Ascending aorta (tissue), 2 donors: ENCODE measurements at regions not wholly inside any gene's neighbourhood (a gene's known extent, or its start where the extent isn't known, plus 50 kb on each side); places are given as distances from the start of the nearest gene placed in this dataset.

Experiments used
- DNase-seq, 2 donors: peaks; one replicate each; pipeline ENCODE4 v3.0.0-alpha.2; 2019; ENCODE audit warnings: low spot score in 2 of 2
- H3K27ac ChIP-seq, 2 donors: fragments of 200-600 bp; sonication (generic); one replicate each; pipeline ENCODE4 v1.5.1; 2016 to 2017; ENCODE audit warnings: mild to moderate bottlenecking in 1 of 2
- H3K27me3 ChIP-seq: fragments of 200-600 bp; sonication (generic); one replicate; pipeline ENCODE4 v1.5.1; 2017
- H3K36me3 ChIP-seq, 2 donors: fragments of 200-600 bp; sonication (generic); one replicate each; pipeline ENCODE4 v1.5.1; 2016
- H3K4me1 ChIP-seq, 2 donors: fragments of 200-600 bp; sonication (generic); one replicate each; pipeline ENCODE4 v1.5.1; 2016 to 2017; ENCODE audit warnings: mild to moderate bottlenecking in 1 of 2
- H3K4me3 ChIP-seq, 2 donors: fragments of 200-600 bp; sonication (generic); one replicate each; pipeline ENCODE4 v1.5.1; 2016 to 2017; ENCODE audit warnings: mild to moderate bottlenecking in 1 of 2
- H3K9me3 ChIP-seq, 2 donors: fragments of 200-600 bp; sonication (generic); one replicate each; pipeline ENCODE4 v1.5.1; 2016
- intact Hi-C: fragments of 100-400 bp; cut with DNase I; formaldehyde crosslinking; loops from one replicate; pipeline ENCODE4 v1.15.1; 2023
- TF ChIP-seq, protein P1 (sequence below), 3 experiments: fragments of 200-600 bp in 2 of 3; fragments of 450-650 bp in 1 of 3; sonication (generic) in 2 of 3; IDR thresholded peaks; one replicate each; pipeline ENCODE4 v1.5.1; 2016 to 2019; ENCODE audit warnings: antibody characterized with exemption in 3 of 3, mild to moderate bottlenecking in 1 of 3, moderate library complexity in 1 of 3

DNA sequence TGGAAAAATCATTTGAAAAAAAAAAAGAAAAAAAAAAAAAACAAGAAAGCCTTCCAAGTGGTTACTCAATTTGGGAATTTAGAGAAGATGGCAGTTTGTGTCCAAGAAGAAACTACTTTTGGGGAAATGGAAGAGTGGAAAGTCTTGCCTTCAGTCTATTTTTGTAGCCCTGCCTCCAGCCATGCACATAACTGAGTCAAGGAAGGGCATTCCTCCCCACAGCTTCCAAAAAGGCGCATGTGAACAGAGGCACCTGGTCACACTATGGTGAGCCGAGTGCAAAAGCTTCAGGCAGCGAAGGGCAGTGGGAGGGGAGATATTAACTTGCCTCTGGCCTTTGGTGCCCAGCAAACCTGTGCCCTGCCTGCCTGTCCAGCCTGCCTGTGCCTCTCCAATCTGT is 163.7 kb downstream of the SMIM20 start:
- TF ChIP-seq, protein P1, sequence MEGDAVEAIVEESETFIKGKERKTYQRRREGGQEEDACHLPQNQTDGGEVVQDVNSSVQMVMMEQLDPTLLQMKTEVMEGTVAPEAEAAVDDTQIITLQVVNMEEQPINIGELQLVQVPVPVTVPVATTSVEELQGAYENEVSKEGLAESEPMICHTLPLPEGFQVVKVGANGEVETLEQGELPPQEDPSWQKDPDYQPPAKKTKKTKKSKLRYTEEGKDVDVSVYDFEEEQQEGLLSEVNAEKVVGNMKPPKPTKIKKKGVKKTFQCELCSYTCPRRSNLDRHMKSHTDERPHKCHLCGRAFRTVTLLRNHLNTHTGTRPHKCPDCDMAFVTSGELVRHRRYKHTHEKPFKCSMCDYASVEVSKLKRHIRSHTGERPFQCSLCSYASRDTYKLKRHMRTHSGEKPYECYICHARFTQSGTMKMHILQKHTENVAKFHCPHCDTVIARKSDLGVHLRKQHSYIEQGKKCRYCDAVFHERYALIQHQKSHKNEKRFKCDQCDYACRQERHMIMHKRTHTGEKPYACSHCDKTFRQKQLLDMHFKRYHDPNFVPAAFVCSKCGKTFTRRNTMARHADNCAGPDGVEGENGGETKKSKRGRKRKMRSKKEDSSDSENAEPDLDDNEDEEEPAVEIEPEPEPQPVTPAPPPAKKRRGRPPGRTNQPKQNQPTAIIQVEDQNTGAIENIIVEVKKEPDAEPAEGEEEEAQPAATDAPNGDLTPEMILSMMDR (IDR thresholded peaks at IDR 0.05), result no peak
- Histone ChIP-seq H3K27ac (no peak overlapping the region), H3K27me3 (no peaks in the 10 kb centered on the region), H3K9me3 (no peaks in the 10 kb centered on the region), H3K36me3 (no peaks in the 10 kb centered on the region), H3K4me3 (no peak overlapping the region), H3K4me1 (no peaks in the 10 kb centered on the region)
- no peak for DNase-seq
- intact Hi-C loops, result no loop called here

DNA sequence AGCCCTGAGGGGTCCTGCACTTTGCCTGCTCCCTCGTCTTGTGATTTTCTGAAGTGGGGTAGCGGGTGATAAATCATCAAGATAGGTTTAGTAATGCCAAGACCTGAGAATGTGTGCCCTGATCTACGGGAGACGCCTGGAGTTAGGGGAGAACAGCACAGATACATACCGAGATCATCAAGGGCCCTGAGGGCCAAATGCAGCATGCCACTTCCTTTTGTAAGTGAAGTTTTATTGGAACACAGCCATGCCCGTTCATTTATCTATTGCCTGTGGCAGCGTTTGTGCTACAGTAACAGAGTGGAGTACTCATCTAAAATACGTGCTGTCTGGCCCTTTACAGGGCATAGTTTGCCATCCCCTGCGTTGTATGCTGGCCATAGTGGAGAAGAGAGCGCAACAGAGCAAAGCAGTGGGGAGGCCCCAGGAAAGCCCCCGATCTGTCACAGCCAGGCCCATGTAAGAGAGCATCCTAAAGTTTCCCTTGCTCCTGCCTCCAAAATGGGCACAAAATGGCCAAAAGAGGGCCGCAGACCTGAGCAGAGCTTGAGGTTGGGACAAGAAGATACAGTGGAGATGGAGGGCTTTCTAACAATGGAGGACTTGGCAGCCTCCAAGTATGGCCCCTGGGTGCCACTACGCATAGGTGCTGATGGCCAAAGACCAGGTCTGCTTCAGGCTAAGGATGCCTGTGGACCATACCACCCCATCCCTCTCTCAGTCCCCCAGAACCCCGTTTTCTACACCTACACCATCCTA is 167.0 kb downstream of the SMIM20 start:
- intact Hi-C loops, result loop anchor here (5.0 kb wide), 1 partner anchor 241 kb away; the partner anchor contains the start of gene RBPJ
- no peaks in the 10 kb centered on the region for H3K9me3 ChIP-seq

DNA sequence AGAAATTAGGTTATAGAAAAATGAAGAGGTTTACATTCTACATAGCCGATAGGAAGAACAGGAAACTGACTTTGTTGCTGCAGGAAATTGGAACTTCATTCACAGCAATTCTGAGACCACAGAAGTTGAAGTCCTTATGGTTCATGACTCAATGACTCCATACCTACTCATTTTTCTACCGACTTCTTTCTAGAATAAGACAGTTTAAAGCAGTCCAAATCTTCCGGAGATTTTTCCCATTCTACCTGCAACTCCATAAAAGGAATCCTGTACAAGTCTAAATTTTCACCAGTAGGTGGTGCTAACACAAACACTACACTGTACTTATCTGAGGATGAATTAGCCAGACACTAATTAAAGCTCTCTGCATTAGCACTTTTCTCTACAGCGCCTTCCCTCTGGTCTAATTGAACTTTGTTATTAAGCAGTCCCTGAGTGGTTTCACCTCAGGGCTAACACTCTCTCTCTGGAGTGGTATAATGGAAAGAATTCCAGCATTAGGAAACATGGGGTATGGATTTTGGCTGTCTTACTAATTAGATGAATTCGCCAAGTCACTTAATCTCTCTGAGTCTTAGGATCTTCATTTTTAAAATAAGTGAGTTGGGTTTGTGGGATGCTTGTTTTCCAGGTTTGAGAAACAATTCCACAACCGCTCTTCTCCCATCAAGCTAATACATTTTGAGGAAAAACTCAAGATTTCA is 167.9 kb downstream of the SMIM20 start:
- intact Hi-C loops, result loop anchor here (1.0 to 5.0 kb wide), 2 partner anchors 240 to 328 kb away; partner anchors contain the start of gene RBPJ
- no peaks in the 10 kb centered on the region for H3K9me3 ChIP-seq
- DNase-seq, result no peak
- H3K4me1 ChIP-seq, result no peaks in the 10 kb centered on the region
- TF ChIP-seq, protein P1 (IDR thresholded peaks at IDR 0.05), result peak; percentile 26 to 64 (median 55)
- no peaks in the 10 kb centered on the region for H3K36me3 ChIP-seq
- no peak overlapping the region for H3K4me3 ChIP-seq
- no peaks in the 10 kb centered on the region for H3K27me3 ChIP-seq
- H3K27ac ChIP-seq, result no peak overlapping the region

More for the DNA sequence above, 167.0 kb downstream of the SMIM20 start:
- Histone ChIP-seq H3K4me1 (no peaks in the 10 kb centered on the region), H3K27me3 (no peaks in the 10 kb centered on the region), H3K4me3 (no peak overlapping the region), H3K27ac (no peak overlapping the region), H3K36me3 (no peaks in the 10 kb centered on the region)
- DNase-seq, result no peak
- TF ChIP-seq, protein P1 (IDR thresholded peaks at IDR 0.05), result no peak

DNA sequence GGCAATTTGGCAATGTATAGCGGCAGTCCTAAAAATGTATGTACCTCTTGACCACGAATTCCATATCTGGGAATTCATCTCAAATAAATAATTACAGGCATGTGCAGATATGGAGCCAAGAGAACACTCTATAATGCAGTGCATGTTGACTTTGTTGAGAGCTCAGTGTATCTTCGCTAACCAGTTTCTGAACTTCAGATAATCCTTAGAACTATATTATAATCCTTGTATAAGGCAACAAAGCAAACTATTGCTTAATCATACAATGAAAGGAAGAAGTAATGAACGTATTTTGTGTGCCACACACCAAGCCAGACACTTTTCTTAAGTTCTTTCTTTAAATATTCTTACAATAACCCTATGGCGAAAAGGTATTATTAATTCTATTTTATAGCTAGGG is 168.5 kb downstream of the SMIM20 start:
- H3K9me3 ChIP-seq, result no peaks in the 10 kb centered on the region
- DNase-seq, result no peak
- TF ChIP-seq, protein P1 (IDR thresholded peaks at IDR 0.05), result no peak
- intact Hi-C loops, result loop anchor here (1.0 to 5.0 kb wide), 2 partner anchors 240 to 328 kb away; partner anchors contain the start of gene RBPJ
- no peaks in the 10 kb centered on the region for H3K27me3 ChIP-seq
- no peak overlapping the region for H3K4me3 ChIP-seq
- no peak overlapping the region for H3K27ac ChIP-seq
- no peaks in the 10 kb centered on the region for H3K36me3 ChIP-seq
- H3K4me1 ChIP-seq, result no peaks in the 10 kb centered on the region

DNA sequence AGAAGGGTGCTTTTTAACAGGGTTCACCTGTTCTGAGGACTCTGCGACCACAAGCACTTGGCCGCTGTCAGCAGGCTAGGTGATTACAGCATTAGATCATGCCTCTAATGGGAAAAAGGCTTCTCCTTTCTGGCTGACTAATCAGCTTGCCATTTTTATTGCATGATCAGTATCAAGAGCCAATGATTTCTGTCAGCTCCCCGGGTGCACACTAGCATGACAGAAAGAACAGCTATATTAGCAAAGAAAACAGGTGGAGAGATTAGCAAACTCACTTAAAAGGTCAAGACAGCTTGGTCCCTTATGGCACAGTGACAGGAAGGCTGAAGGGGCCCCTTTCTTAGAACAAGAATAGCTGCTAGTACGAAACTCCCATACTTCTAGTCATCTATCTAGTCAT is 170.0 kb downstream of the SMIM20 start:
- Histone ChIP-seq H3K9me3 (no peaks in the 10 kb centered on the region), H3K4me1 (peaks cover 0 to 3% of the 10 kb centered on the region in 2 donors), H3K4me3 (no peak overlapping the region), H3K27ac (no peak overlapping the region), H3K27me3 (no peaks in the 10 kb centered on the region), H3K36me3 (no peaks in the 10 kb centered on the region)
- no peak for DNase-seq
- TF ChIP-seq, protein P1 (IDR thresholded peaks at IDR 0.05), result no peak
- intact Hi-C loops, result loop anchor here (5.0 kb wide), 1 partner anchor 238 kb away; the partner anchor contains the start of gene RBPJ
